ENCODE measurements at regions not wholly inside any gene's neighbourhood (a gene's known extent, or its start where the extent isn't known, plus 50 kb on each side); places are given as distances from the start of the nearest gene placed in this dataset.

DNA sequence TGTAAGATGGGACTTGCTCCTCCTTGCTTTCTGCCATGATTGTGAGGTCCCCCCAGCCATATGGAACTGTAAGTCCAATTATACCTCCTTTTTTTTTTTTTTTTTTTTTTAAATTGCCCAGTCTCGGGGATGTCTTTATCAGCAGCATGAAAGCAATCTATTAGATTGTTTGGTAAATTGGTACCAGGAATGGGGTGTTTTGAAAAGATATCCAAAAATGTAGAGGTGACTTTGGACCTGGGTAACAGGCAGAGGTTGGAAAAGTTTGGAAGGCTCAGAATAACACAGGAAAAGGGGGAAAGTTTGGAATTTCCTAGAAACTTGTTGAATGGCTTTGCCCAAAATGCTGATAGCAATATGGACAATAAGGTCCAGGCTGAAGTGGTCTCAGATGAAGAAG lies 545.8 kb upstream of the ALCAM start:
- TF ChIP-seq, protein P1, sequence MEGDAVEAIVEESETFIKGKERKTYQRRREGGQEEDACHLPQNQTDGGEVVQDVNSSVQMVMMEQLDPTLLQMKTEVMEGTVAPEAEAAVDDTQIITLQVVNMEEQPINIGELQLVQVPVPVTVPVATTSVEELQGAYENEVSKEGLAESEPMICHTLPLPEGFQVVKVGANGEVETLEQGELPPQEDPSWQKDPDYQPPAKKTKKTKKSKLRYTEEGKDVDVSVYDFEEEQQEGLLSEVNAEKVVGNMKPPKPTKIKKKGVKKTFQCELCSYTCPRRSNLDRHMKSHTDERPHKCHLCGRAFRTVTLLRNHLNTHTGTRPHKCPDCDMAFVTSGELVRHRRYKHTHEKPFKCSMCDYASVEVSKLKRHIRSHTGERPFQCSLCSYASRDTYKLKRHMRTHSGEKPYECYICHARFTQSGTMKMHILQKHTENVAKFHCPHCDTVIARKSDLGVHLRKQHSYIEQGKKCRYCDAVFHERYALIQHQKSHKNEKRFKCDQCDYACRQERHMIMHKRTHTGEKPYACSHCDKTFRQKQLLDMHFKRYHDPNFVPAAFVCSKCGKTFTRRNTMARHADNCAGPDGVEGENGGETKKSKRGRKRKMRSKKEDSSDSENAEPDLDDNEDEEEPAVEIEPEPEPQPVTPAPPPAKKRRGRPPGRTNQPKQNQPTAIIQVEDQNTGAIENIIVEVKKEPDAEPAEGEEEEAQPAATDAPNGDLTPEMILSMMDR (IDR thresholded peaks at IDR 0.05): no peak
- TF ChIP-seq POLR2AphosphoS5 (IDR thresholded peaks at IDR 0.05): no peak

Measured in sigmoid colon (tissue), 4 donors.